ENCODE measurements at regions not wholly inside any gene's neighbourhood (a gene's known extent, or its start where the extent isn't known, plus 50 kb on each side); places are given as distances from the start of the nearest gene placed in this dataset.

GRCh38 chr5:176176231-176176630 lies 62.0 kb upstream of the SIMC1 start:
- DNase-seq (ENCODE audit: low read depth in 2 of 2) = no peak

- DNase-seq (ENCODE audit: low read depth in 2 of 2) = no peak
Measured at GRCh38 chr5:176178789-176179188, 59.4 kb upstream of the SIMC1 start.

- no peak for DNase-seq (ENCODE audit: low read depth in 2 of 2)
Measured at GRCh38 chr5:176180339-176180738, 57.9 kb upstream of the SIMC1 start.

- DNase-seq (ENCODE audit: low read depth in 2 of 2) = no peak
Measured at GRCh38 chr5:176180781-176181180, 57.4 kb upstream of the SIMC1 start.

- no peak for DNase-seq (ENCODE audit: low read depth in 2 of 2)
Measured at GRCh38 chr5:176181271-176181855, 56.9 kb upstream of the SIMC1 start.

GRCh38 chr5:176183321-176184074 lies 54.7 kb upstream of the SIMC1 start:
- DNase-seq (ENCODE audit: low read depth in 2 of 2) = no peak

GRCh38 chr5:176184608-176185132 lies 53.6 kb upstream of the SIMC1 start:
- DNase-seq (ENCODE audit: low read depth in 2 of 2) = no peak

- DNase-seq (ENCODE audit: low read depth in 2 of 2) = no peak
Measured at GRCh38 chr5:176185133-176185733, 53.0 kb upstream of the SIMC1 start.

- DNase-seq (ENCODE audit: low read depth in 2 of 2) = no peak
Measured at GRCh38 chr5:176186107-176186506, 52.1 kb upstream of the SIMC1 start.

GRCh38 chr5:176187276-176188062 lies 50.8 kb upstream of the SIMC1 start:
- no peak for DNase-seq (ENCODE audit: low read depth in 2 of 2)

- DNase-seq (ENCODE audit: low read depth in 2 of 2) = no peak
Measured at GRCh38 chr5:176188085-176188484, 50.1 kb upstream of the SIMC1 start.

All from fibroblast of skin of left quadriceps (primary cell).